ENCODE measurements at regions not wholly inside any gene's neighbourhood (a gene's known extent, or its start where the extent isn't known, plus 50 kb on each side); places are given as distances from the start of the nearest gene placed in this dataset.

DNA sequence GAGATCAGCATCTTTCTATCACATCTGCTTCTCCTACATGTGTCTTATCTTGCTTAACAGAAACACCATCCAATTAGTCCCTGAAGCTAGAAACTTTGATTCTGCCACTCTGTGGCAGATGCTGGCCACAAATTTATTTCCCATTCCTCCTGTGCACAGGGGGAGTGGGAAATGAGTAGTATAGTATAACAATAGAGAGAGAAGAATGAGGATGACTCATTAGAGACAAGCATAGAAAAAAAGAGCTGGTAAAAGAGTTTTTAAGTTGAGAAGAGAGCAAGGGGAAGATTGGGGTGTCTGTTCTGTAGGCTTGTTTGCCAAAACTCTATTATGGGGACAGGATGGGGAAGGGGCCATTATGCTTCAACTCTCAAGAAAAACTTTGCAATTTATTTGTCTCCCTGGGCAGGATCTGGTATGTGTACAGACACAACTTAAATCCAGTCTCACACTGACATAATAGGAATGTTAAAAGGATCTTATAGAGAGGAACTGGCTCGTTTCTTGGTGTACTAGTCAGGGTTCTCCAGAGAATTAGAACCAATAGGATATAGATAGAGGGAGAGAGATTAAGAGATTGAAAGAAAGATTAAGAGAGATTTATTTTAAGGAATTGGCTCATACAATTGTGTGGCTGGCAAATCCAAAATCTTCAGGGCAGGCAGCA is 142.6 kb upstream of the CPSF6 start:
- DNase-seq (ENCODE audit: low spot score), result no peak

DNA sequence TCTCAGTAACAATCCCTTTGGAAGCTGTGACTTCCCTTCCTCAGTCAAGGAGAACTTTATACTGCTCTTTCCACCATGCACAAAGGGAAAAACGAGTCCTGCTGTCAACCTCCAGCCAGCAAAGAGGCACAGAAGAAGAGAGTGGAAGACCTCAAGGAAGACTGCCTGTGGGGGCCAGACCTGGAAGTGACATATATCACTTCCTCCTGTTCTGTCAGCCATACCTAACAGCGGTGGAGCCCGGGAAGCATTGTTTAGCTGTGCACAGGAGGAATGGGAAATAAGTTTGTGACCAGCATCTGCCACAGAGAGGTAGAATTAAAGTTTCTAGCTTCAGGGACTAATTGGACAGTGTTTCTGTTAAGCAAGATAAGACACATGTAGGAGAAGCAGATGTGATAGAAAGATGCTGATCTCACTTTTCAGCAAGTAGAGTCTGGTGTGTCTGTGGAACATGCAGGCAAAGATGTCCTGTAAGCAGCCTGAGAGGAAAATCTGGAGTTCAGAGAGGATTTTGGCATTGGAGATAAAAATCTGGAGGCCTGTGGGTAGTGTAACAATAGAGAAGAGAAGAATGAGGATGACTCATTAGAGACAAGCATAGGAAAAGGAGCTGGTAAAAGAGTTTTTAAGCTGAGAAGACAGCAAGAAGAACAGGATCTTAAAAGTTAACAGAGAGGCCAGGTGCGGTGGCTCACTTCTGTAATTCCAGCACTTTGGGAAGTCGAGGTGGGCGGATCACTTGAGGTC is 141.6 kb upstream of the CPSF6 start:
- no peak for DNase-seq (ENCODE audit: low spot score)

DNA sequence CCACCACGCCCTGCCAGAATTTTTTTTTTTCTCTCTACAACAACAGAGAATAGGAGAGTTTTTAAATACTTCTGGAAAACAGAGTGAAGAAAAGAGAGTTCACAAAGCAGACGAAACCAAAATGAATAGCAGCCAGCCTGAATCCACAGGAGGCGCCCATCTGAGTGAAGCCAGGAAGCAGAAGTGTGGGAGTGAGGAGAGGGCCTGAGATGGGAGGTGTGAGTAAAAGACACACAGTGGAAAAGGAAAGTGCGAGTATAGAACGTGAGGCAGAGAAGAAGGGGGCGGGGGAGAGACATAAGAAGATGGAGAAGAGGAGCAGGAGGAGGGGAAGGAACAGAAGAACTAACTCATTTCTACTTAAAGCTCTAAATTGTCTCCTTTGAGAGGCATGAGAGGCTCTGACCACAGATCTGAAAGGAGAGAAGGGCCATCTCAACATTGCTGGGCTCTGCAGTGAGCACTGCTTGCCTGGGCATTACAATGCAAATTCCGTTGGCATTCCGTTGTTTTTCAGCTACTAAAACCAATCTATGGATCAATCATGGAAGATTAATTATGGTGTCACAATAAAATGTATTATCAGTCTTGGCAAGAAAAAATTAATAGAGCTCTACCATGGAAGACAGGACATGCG is 140.1 kb upstream of the CPSF6 start:
- DNase-seq (ENCODE audit: low spot score), result no peak

DNA sequence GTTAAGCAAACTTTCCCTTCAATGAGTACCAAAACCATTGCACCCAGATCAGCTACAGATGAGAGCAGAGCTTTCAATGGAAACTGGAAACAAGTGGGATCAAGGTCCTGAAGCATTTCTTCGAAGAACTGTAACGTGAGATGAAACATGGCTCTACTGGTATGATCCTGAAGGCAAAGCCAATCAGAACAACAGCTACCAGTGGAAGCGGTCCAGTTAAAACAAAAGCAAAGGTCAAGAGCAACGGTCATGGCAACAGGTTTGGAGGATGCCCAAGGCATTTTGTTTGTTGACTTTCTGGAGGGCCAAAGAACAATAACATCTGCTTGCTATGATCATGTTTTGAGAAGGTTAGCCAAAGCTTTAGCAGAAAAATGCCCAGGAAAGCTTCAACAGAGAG is 137.9 kb upstream of the CPSF6 start:
- no peak for DNase-seq (ENCODE audit: low spot score)

DNA sequence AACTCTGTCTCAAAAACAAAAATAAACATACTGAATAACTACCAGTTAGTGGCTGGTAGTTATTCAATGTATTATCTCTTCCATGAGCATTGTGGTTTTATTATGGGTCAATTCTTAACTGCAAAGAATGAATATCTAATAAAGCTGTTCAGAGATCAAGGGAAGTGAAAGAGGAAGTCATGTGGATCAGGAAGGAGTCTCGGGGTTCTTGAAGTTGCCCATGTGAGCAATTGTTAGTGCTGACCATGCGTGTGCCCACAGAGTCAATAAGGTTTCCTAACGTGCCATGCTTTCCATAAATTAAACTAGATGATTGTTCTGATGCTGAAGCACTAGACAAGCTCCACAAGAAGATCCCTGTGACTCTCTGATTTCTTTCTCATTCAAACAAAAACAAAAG is 136.5 kb upstream of the CPSF6 start:
- no peak for DNase-seq (ENCODE audit: low spot score)

DNA sequence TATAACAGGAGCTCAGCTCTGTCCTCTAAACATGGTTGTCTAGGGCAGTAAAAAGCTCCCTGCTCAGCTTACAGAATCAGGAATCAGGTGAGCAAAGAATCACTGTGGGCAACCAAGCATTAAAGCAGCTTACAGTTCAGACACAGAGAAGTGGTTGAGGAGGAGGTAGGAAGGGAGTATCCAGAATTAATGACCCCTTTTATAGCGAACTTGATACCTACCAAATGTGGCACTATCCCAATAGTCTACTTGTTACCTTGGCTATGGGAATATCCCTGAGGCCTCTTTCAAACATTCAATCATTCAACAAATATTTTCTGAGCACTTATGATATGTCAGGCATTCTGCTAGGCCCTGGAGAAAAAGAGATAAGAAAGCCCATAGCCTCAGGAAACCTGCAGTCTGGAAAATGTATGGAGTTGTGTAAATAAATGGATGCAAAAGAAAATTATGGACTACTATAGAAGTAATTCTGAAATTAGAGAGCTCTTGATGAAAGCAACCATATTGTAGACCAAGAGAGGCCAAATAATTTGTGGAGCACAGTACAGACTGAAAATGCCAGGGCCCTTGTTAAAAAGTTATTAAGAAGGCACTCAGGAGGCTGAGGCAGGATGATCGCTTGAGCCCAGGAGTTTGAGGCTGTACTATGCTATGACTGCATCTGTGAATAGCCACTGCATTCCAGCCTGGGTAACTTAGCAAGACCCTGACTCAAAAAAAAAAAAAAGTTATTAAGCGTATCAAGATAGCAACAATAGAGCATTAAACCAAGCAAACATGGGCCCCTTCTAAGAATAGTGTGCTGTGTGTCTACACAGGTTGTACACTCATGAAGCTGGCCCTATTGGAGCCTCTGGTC is 134.0 kb upstream of the CPSF6 start:
- no peak for DNase-seq (ENCODE audit: low spot score)

DNA sequence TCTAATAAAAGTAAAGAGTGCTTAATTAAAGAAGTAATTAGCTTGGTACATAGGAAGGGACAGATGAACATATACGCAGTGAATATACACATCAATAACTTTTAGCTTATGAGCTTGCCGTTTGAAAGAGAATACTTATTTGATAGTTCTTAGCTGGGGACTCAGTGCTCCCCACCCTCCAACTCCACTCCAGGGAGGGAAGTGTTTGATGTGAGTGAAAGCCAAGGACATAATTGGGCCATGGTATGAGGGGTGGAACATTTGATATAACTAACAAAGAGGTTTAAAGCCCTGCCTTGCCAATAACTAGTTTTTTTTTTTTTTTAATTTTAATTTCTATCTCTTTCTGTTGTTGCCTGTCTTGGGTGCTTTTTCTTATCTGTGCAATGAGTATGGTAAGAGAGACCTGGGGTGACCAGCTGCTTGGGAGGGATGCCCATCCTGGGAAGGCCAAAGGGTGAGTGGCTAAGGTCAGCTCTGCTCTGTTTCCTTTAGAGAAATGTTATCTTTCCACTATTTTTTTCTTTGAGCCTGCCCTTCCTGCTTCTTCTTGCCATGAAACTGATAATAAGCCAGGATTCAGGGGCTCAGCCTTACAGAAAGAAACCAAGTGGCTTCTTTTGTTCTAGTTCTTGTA is 132.8 kb upstream of the CPSF6 start:
- no peak for DNase-seq (ENCODE audit: low spot score)

DNA sequence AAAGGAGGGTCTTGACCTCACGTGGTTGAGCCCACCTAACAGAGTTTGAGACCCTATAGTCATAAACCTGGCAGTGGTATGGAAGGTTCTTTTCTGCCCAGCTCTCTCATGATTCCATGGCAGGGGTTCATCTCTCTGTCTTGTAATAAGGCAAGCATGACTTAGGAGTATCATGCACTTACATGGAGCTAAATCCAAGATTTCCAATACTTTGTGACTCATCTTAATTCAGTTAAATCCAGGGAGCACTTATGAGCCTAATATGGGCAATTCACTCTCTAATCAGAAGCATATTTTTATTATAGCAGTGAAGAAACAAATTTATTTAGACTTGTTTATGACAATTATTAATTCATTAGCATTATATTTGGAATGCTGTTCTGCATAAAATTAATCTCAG is 131.8 kb upstream of the CPSF6 start:
- DNase-seq (ENCODE audit: low spot score), result no peak

DNA sequence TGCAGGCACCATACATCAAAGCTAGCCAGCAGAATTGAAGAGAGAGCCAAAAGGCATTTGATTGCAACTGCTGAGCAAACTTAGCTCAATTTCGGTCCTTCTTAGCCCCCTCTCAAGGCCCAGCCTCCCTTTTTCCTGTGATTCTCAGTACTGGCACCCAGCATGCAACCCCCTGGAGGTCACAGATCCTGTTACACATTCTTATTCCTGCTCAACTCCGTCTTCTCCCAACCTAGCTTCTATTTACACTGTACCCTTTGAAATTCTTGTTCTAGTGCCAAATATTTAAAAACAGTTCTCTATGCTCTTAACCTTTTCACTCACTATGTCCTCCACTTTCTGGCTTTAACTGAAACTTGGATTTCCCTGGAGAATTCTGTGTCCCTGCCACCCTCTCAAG is 131.3 kb upstream of the CPSF6 start:
- DNase-seq (ENCODE audit: low spot score), result no peak

DNA sequence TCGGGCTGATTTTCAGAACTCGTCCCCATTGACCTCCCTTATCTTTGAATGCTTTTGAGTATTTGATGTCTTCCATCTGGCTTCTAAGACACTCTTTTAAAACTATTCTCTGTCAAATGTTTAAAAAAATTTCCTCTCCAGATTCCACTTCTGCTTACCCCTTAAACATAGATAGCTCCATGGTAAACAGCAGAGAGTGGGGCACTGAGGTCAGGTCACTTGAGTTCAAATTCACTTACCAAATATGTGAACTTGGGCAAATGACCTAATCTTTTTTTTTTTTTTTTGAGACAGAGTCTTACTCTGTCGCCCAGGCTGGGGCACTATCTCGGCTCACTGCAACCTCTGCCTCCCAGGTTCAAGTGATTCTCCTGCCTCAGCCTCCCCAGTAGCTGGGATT is 126.8 kb upstream of the CPSF6 start:
- DNase-seq (ENCODE audit: low spot score), result no peak

DNA sequence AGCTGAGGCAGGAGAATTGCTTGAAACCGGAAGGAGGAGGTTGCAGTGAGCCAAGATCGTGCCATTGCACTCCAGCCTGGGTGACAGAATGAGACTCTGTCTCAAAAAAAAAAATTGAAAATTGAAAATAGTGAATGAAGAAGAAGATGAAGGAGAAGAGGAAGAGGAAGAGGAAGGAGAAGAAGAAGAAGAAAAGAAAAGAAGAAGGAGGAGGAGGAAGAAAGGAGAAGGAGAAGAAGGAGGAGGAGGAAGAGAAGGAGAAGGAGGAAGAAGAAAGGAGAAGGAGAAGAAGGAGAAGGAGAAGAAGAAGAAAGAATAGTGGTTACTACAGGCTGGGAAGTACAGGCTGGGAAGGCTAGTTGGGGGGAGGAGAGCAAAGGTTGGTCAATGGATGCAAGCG is 124.3 kb upstream of the CPSF6 start:
- DNase-seq (ENCODE audit: low spot score), result no peak

DNA sequence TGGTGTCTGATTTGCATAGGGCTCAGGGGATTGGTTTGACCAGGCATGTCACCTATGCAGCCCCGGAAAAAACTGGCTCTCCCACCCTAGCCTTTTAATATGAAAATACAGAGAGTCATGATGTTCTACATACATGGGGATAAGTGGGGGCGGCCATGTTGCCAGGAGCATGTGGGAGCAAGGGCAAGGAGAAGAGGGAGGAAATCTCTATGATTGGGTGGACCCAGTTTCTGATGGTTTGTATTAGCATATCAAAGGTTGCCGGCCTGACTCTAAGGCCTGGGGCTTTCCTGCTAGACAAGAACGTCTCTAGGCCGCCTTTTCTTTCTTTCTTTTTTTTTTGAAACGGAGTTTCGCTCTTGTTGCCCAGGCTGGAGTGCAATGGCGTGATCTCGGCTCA is 123.4 kb upstream of the CPSF6 start:
- no peak for DNase-seq (ENCODE audit: low spot score)

DNA sequence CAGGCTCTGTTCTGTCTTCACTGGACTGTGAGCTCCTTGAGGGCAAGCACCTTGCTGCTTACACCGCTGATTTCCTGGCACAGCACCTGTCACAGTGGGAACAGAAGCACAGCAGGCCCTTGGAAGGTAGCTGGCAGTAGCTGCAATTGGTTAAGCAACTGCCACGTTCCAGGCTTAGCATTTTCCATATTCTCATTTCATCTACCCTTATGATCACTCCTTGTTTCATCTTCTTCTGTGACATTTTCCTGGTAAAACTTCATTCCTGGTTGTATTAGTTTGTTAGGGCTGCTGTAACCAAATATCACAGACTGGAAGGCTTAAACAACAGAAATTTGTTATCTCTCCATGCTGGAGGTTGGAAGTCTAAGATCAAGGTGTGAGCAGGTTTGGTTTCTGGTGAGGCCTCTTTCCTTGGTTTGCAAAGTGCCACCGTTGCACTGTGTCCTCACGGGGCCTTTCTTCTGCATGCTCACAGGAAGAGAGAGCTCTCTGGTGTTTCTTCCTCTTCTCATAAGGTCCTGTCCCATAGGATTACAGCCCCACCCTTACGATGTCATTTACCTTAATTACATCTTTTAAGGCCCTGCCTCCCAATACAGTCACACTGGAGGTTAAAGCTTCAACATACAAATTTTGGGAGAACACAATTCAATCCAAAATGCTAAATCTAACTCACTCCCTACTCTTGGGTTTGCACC is 121.7 kb upstream of the CPSF6 start:
- no peak for DNase-seq (ENCODE audit: low spot score)

DNA sequence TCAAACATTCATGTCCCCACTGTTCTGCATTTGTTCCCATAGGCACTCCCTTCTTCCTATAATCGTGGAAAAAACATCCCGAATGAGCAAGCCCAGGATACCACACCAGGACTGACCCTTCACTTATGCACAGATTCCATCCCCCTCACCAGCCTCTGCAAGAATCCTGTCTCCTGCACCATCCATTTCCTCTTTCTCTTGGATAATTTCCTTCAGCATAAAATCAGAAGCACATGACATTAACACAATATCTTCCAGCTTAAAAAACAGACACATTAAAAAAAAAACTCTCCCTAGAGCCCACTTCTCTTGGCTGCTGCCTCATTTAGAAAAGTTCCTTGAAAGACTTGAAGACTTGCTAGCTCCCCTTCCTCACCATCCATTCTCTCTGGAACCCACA is 120.9 kb upstream of the CPSF6 start:
- DNase-seq (ENCODE audit: low spot score), result no peak

DNA sequence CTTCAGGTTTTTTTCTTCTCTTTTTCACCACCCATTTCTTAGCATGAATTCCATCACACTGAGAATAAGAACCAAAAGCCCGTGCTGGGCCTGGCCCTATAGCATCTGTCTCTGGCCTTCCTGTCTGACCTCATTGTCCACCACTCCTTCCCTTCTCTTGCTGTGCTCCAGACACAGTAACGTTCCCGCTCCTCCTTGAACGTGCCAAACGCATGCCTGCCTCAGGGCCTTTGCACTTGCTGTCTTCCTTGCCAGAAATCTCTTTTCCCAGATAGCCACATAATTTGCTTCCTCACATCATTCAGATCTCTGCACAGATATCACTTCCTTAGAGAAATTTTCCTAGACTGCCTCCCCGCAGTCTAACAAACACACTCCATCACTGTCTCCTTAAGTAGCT is 119.6 kb upstream of the CPSF6 start:
- no peak for DNase-seq (ENCODE audit: low spot score)

DNA sequence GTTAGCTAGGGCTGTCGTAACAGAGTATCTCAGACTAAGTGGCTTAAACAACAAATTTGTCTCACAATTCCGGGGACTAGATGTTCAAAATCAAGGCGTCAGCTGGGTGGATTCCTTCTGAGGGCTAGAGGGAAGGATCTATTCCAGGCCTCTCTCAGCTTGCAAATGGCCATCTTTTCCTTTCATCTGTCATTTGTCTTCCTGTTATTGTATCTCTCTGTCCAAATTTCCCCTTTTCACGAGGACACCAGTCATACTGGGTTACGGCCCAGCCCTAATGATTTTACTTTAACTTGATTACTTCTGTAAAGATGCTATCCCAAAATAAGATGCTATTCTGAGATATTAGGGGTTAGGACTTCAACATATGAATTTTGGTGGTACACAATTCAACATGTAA is 119.0 kb upstream of the CPSF6 start:
- DNase-seq (ENCODE audit: low spot score), result no peak

DNA sequence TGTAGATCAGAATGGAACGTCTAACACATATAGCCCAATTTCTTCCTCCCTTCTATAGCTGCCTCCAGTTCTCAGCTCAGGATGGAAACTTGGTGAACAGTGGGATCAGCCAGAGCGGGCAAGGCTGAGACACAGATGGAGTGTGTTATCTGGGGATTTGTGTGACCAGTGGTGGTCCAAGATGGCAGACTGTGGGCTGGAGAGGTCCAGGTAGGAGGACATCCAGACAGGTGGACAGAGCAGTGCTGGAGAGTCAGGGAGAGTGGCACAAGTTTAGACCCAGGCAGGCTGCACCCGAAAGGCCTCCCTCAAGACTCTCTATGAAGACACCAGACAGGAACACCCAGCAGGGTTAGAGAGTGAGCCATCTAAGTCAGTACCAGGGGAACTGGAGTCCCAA is 116.1 kb upstream of the CPSF6 start:
- DNase-seq (ENCODE audit: low spot score), result no peak

DNA sequence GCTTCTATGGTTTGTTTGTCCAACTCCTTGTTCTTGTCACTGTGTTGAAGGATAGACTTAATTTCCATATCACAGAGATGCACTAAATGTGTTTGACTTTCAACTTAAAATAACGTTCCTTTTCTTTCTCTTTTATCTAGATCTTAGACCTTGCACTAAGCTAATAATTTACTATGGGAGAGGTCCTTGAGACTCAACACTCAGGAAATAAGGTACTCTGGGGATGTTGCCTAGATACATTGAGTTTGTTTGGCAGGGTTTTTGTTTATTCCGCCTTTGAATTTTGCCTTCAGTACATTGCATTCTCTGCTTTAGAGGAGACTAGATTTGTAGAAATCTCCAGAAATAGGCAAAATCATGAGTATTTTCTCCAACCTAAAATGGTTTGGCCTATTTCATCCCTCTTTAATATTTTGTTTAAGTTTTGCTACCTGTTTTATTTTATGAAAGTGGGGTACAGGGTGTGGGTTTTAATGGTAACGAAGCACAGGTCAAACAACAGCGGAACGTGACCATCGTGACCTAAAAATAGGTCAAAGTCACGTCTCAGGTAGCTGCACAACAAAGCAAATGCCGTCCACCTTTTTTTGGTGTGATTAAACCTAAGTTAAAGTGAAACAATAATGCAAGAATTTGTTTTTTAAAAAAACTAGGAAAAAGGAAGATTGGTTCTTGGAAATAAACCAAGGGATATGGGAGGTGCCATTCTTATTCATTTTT is 115.3 kb upstream of the CPSF6 start:
- DNase-seq (ENCODE audit: low spot score), result no peak

DNA sequence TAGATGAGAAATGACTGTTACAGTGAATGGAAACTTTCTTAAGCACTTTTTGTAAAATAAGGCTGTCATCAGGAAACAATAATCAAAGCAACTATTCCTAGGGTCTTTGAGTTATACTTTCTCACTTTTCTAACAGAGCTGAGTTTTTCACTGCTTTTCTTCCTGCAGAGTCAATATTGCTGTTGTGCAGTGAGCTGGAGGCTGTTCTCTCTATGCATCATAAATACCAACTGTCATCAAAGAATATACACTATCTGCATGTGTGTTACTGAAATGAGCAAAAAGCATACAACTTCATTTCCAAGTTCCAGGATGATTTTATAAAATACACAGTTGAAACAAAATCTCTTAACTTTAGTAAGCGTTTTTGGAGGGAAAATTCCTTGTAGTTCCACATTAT is 110.4 kb upstream of the CPSF6 start:
- no peak for DNase-seq (ENCODE audit: low spot score)

DNA sequence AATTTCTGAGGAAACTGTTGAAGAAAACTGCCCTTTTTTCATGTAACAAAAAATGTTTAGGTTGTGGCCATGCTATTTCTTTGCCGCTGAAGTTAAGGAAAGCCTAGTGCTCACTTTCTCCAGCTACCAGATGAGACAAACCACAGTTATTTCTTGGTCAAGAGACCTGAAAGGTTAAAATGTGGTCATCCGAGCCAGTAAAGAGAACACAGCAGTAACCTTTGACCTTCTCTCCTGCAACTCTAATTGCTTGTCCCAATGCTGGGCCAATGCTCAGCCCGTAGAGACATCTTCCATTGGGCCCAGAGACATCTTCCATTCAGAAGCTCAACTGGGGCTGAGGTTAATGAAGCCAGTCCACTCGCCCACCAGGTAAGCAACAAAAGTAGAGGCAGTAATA is 109.8 kb upstream of the CPSF6 start:
- DNase-seq (ENCODE audit: low spot score), result no peak

DNA sequence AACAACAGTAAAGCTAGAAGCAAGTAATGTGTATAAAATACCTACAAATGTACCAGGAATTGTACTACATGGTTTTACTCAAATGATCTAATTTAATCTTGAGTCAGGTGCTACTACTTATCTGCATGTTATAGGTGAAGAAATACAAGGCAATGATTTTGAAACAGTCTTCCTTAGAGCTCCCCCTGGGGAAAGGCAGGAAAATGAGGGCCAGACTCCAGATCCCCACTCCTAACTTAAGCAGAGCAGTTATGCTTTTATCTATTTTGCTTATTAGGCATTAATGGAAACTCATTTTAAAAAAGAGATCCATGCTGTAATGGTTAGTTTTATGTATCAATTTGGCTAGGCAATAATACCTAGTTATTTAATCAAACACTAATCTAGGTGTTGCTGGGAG is 109.3 kb upstream of the CPSF6 start:
- no peak for DNase-seq (ENCODE audit: low spot score)

All from CD4-positive, alpha-beta T cell treated with Interleukin-15 for 4 hours (primary cell).